ENCODE measurements at regions not wholly inside any gene's neighbourhood (a gene's known extent, or its start where the extent isn't known, plus 50 kb on each side); places are given as distances from the start of the nearest gene placed in this dataset.

DNA sequence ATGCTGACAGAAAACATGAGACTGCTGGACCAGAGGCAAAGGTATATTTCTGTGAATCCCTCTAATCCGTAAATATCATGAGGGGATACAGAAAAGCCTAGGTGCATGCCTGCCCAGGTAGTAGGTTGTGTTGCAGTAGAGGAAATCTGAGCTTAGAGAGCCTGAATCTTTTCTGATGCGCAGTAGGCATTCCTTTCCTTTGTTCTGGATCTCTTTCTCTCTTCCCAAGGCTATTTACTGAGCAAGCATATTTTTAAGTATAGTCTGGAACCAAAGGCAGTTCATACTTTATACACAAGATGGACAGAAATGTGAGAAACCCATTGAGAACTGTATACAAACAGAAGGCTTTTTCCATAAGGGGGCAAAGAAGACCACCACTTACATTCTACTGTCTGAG, 359.3 kb downstream of the TMEM161B start:
- DNase-seq (no peak), FAIRE-seq (no peak), ATAC-seq (no peak)
- Histone ChIP-seq H3K27ac (no peak overlapping the region), H3K4me3 (no peak overlapping the region), H3K4me1 (no peaks in the 10 kb centered on the region), H3K36me3 (no peaks in the 10 kb centered on the region), H3K9me3 (peaks cover 0 to 5% (median 0%) of the 10 kb centered on the region in 4 donors), H3K27me3 (no peaks in the 10 kb centered on the region)
- intact Hi-C loops (cut with DNase I): no loop called here
- WGBS, 2 donors: 48 to 49% methylated on average over 2 of the region's 2 CpGs
- TF ChIP-seq, protein P1, sequence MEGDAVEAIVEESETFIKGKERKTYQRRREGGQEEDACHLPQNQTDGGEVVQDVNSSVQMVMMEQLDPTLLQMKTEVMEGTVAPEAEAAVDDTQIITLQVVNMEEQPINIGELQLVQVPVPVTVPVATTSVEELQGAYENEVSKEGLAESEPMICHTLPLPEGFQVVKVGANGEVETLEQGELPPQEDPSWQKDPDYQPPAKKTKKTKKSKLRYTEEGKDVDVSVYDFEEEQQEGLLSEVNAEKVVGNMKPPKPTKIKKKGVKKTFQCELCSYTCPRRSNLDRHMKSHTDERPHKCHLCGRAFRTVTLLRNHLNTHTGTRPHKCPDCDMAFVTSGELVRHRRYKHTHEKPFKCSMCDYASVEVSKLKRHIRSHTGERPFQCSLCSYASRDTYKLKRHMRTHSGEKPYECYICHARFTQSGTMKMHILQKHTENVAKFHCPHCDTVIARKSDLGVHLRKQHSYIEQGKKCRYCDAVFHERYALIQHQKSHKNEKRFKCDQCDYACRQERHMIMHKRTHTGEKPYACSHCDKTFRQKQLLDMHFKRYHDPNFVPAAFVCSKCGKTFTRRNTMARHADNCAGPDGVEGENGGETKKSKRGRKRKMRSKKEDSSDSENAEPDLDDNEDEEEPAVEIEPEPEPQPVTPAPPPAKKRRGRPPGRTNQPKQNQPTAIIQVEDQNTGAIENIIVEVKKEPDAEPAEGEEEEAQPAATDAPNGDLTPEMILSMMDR (IDR thresholded peaks at IDR 0.05): no peak

- FAIRE-seq: peak; percentile 92
- ATAC-seq: no peak
- Histone ChIP-seq H3K36me3 (no peaks in the 10 kb centered on the region), H3K4me1 (no peaks in the 10 kb centered on the region), H3K4me3 (no peak overlapping the region), H3K27me3 (no peaks in the 10 kb centered on the region), H3K9me3 (peaks cover 0 to 5% (median 0%) of the 10 kb centered on the region in 4 donors), H3K27ac (no peak overlapping the region)
- intact Hi-C loops (cut with DNase I): no loop called here
- TF ChIP-seq, protein P1 (IDR thresholded peaks at IDR 0.05): no peak
- DNase-seq: no peak
These were observed 361.7 kb downstream of the TMEM161B start for GRCh38 chr5:87906962-87907361.

DNA sequence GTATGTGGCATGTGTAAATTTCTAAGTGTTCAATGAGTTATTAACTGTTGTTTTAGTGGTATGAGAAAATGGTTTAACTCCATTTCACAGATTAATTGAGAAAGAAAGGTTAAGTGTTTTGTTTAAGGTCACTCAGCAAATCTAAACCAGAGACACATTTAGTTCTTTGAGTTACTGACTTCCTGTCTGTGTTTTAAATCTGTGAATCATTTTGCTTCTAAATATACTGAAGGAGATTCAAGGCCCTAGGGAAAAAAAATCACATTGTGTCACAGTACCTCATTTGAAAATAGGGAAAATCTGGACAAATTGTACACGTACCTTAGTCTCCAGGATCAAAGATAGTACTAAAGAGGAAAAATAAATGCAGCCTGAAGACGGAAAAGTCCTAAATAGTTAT, 368.2 kb downstream of the TMEM161B start:
- no peaks in the 10 kb centered on the region for H3K36me3 ChIP-seq
- H3K4me3 ChIP-seq: no peak overlapping the region
- TF ChIP-seq, protein P1 (IDR thresholded peaks at IDR 0.05): no peak
- WGBS, 2 donors: 44 to 65% methylated on average over 2 of the region's 2 CpGs
- no peaks in the 10 kb centered on the region for H3K4me1 ChIP-seq
- no peak overlapping the region for H3K27ac ChIP-seq
- ATAC-seq: no peak
- FAIRE-seq: no peak
- H3K9me3 ChIP-seq: no peaks in the 10 kb centered on the region
- DNase-seq: no peak
- intact Hi-C loops (cut with DNase I): no loop called here
- no peaks in the 10 kb centered on the region for H3K27me3 ChIP-seq

GRCh38 chr5:87899721-87900131, 368.9 kb downstream of the TMEM161B start:
- no peaks in the 10 kb centered on the region for H3K36me3 ChIP-seq
- no peaks in the 10 kb centered on the region for H3K4me1 ChIP-seq
- TF ChIP-seq, protein P1 (IDR thresholded peaks at IDR 0.05): no peak
- no peaks in the 10 kb centered on the region for H3K9me3 ChIP-seq
- no peak overlapping the region for H3K4me3 ChIP-seq
- ATAC-seq: peak in 2 of 4 donors; percentile 17 to 35
- FAIRE-seq: no peak
- intact Hi-C loops (cut with DNase I): no loop called here
- DNase-seq: no peak
- no peaks in the 10 kb centered on the region for H3K27me3 ChIP-seq
- H3K27ac ChIP-seq: no peak overlapping the region
- 9 to 17% methylated on average over 3 of the region's 3 CpGs for WGBS, 2 donors

GRCh38 chr5:87899208-87899661, 369.4 kb downstream of the TMEM161B start:
- no peak overlapping the region for H3K4me3 ChIP-seq
- no peaks in the 10 kb centered on the region for H3K36me3 ChIP-seq
- H3K9me3 ChIP-seq: no peaks in the 10 kb centered on the region
- H3K27me3 ChIP-seq: no peaks in the 10 kb centered on the region
- H3K4me1 ChIP-seq: no peaks in the 10 kb centered on the region
- ATAC-seq (peak in 2 of 4 donors; percentile 19 to 46), FAIRE-seq (no peak), DNase-seq (no peak)
- H3K27ac ChIP-seq: no peak overlapping the region
- intact Hi-C loops (cut with DNase I): no loop called here
- WGBS, 2 donors: 34 to 51% methylated on average over 4 of the region's 4 CpGs
- TF ChIP-seq, protein P1 (IDR thresholded peaks at IDR 0.05): no peak

Data from pancreas (tissue), 10 donors.